ENCODE measurements at regions not wholly inside any gene's neighbourhood (a gene's known extent, or its start where the extent isn't known, plus 50 kb on each side); places are given as distances from the start of the nearest gene placed in this dataset.

GRCh38 chr15:96838081-96838480 is 507.6 kb downstream of the NR2F2 start:
- Histone ChIP-seq H3K4me2 (ENCODE audit: control insufficient read depth, extremely low read depth, insufficient read depth, low read depth, low read length) (no peak overlapping the region), H3K9me1 (ENCODE audit: control insufficient read depth, extremely low read depth, insufficient read depth, low read length) (no peaks in the 10 kb centered on the region), H3K36me3 (ENCODE audit: control insufficient read depth in 2 of 2, extremely low read depth in 1 of 2, insufficient read depth in 2 of 2, low read length in 2 of 2) (no peaks in the 10 kb centered on the region), H4K20me1 (ENCODE audit: control insufficient read depth, extremely low read depth, insufficient read depth, low read length) (no peaks in the 10 kb centered on the region), H2AFZ (ENCODE audit: control insufficient read depth, low read length) (no peak overlapping the region), H3K79me2 (ENCODE audit: control insufficient read depth, insufficient read depth, low read length) (no peaks in the 10 kb centered on the region), H3K9ac (ENCODE audit: control insufficient read depth, extremely low read depth, insufficient read depth, low read length) (no peak overlapping the region), H3K4me1 (ENCODE audit: control insufficient read depth, extremely low read depth, insufficient read depth, low read length) (no peaks in the 10 kb centered on the region), H3K27ac (ENCODE audit: control insufficient read depth, insufficient read depth, low read length) (no peak overlapping the region), H3K4me3 (ENCODE audit: control insufficient read depth in 2 of 3, extremely low read depth in 1 of 3, insufficient read depth in 2 of 3, low read depth in 1 of 3, low read length in 3 of 3) (no peak overlapping the region), H3K9me3 (ENCODE audit: control insufficient read depth, low read depth, low read length) (peaks cover 2% of the 10 kb centered on the region), H3K27me3 (ENCODE audit: control insufficient read depth, extremely low read depth, insufficient read depth, low read length) (no peaks in the 10 kb centered on the region)
- FAIRE-seq, result no peak
- DNase-seq (ENCODE audit: low read depth, low spot score), result no peak
- dilution Hi-C loops (cut with MboI; ENCODE audit: extremely low pct_ligation_motif_present, low sequenced_read_pairs), result no loop called here
- TF ChIP-seq EZH2 (IDR thresholded peaks at IDR 0.05; ENCODE audit: low read length), result no peak
- TF ChIP-seq, protein P1, sequence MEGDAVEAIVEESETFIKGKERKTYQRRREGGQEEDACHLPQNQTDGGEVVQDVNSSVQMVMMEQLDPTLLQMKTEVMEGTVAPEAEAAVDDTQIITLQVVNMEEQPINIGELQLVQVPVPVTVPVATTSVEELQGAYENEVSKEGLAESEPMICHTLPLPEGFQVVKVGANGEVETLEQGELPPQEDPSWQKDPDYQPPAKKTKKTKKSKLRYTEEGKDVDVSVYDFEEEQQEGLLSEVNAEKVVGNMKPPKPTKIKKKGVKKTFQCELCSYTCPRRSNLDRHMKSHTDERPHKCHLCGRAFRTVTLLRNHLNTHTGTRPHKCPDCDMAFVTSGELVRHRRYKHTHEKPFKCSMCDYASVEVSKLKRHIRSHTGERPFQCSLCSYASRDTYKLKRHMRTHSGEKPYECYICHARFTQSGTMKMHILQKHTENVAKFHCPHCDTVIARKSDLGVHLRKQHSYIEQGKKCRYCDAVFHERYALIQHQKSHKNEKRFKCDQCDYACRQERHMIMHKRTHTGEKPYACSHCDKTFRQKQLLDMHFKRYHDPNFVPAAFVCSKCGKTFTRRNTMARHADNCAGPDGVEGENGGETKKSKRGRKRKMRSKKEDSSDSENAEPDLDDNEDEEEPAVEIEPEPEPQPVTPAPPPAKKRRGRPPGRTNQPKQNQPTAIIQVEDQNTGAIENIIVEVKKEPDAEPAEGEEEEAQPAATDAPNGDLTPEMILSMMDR (optimal IDR thresholded peaks at IDR 0.05 in 1 of 3, IDR thresholded peaks at IDR 0.05 in 1 of 3, conservative IDR thresholded peaks at IDR 0.05 in 1 of 3; ENCODE audit: extremely low read depth in 1 of 3, insufficient read depth in 2 of 3, low read length in 3 of 3), result no peak

DNA sequence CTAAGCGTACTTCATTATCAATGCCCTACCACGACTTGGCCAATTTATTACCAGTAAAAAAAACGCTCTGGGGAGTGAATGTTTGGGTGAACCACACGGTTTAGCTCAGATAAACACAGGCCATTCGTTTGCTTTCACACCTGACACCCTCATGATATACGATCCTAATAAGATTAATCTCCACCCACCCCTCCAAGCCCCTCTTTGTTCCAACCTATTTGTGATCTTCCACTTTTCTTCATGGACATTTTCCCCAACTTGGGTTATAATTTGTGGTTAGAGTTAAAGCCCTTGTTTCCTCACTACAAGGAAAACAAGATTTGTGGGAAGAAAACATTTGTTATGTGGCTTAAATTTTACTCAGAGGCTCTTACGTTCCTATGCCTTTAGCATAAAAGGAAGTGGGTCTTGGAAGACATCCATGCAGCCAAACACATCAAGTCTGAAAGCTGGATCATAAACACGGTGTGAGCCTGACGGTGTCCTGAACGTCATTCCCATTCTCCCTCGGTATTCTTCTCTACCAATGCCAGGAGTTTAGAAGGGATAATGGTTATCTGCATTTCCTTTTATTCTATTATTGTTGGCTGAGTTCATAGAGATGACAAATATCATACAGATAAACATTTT is 518.9 kb downstream of the NR2F2 start:
- Histone ChIP-seq H3K9me1 (ENCODE audit: control insufficient read depth, extremely low read depth, insufficient read depth, low read length) (no peaks in the 10 kb centered on the region), H3K9ac (ENCODE audit: control insufficient read depth, extremely low read depth, insufficient read depth, low read length) (no peak overlapping the region), H3K27me3 (ENCODE audit: control insufficient read depth, extremely low read depth, insufficient read depth, low read length) (no peaks in the 10 kb centered on the region), H3K4me1 (ENCODE audit: control insufficient read depth, extremely low read depth, insufficient read depth, low read length) (no peaks in the 10 kb centered on the region), H4K20me1 (ENCODE audit: control insufficient read depth, extremely low read depth, insufficient read depth, low read length) (no peaks in the 10 kb centered on the region), H3K36me3 (ENCODE audit: control insufficient read depth in 2 of 2, extremely low read depth in 1 of 2, insufficient read depth in 2 of 2, low read length in 2 of 2) (no peaks in the 10 kb centered on the region), H3K9me3 (ENCODE audit: control insufficient read depth, low read depth, low read length) (no peaks in the 10 kb centered on the region), H3K27ac (ENCODE audit: control insufficient read depth, insufficient read depth, low read length) (no peak overlapping the region), H3K79me2 (ENCODE audit: control insufficient read depth, insufficient read depth, low read length) (no peaks in the 10 kb centered on the region), H3K4me2 (ENCODE audit: control insufficient read depth, extremely low read depth, insufficient read depth, low read depth, low read length) (no peak overlapping the region), H2AFZ (ENCODE audit: control insufficient read depth, low read length) (no peak overlapping the region), H3K4me3 (ENCODE audit: control insufficient read depth in 2 of 3, extremely low read depth in 1 of 3, insufficient read depth in 2 of 3, low read depth in 1 of 3, low read length in 3 of 3) (no peak overlapping the region)
- TF ChIP-seq, protein P1 (optimal IDR thresholded peaks at IDR 0.05 in 1 of 3, IDR thresholded peaks at IDR 0.05 in 1 of 3, conservative IDR thresholded peaks at IDR 0.05 in 1 of 3; ENCODE audit: extremely low read depth in 1 of 3, insufficient read depth in 2 of 3, low read length in 3 of 3), result no peak
- FAIRE-seq (no peak), DNase-seq (ENCODE audit: low read depth, low spot score) (no peak)
- dilution Hi-C loops (cut with MboI; ENCODE audit: extremely low pct_ligation_motif_present, low sequenced_read_pairs), result no loop called here
